ENCODE measurements at regions not wholly inside any gene's neighbourhood (a gene's known extent, or its start where the extent isn't known, plus 50 kb on each side); places are given as distances from the start of the nearest gene placed in this dataset.

DNA sequence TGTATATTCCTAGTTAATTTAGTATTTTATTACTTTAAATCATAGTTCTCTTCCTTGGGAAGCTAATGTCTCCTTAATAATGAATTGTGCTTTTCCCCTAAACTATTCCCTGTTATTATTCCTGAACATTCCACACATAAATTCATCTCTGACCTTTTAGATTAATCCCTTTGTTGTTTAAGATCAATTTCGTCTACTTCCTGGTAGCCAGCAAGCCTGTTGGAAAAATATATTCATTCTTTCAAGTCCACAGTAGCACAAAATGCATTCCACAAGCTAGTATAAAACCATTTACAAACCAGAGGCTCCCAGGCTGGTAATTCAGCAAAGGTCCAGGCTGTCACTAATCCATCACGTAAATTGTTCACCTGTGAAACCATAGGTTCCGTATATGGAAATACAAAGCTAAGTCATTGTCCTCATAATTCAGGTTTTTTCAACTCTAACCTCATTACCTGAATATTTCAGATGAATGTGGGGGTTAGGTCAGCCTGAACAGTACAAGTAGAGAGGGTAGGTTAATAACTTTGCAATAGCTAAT, 232.7 kb downstream of the SEC23A start:
- H3K9ac ChIP-seq (ENCODE audit: insufficient read depth in 1 of 2, low read depth in 2 of 2, low read length in 2 of 2) = no peak overlapping the region
- no peaks in the 10 kb centered on the region for H3K9me1 ChIP-seq (ENCODE audit: control insufficient read depth, insufficient read depth, low read length)
- no peak for ATAC-seq
- no peak overlapping the region for H2AFZ ChIP-seq (ENCODE audit: low read depth, low read length)
- 0% methylated on average over 3 of the region's 3 CpGs for WGBS (ENCODE audit: insufficient coverage, low coverage, missing lambda C conversion rate)
- no peak overlapping the region for H3K4me2 ChIP-seq (ENCODE audit: insufficient read depth, low read length)
- no peaks in the 10 kb centered on the region for H3K4me1 ChIP-seq (replicated peaks in 1 of 2; ENCODE audit: control insufficient read depth in 2 of 2, insufficient read depth in 2 of 2, low read length in 2 of 2)
- no peak for FAIRE-seq
- TF ChIP-seq ZC3H4 (CRISPR knock-in tag; IDR thresholded peaks at IDR 0.05; ENCODE audit: borderline replicate concordance) (no peak), ATF6 (CRISPR knock-in tag; IDR thresholded peaks at IDR 0.05) (no peak), SIRT6 (IDR thresholded peaks at IDR 0.05; ENCODE audit: low read depth, low read length) (no peak), IRF2 (CRISPR knock-in tag; IDR thresholded peaks at IDR 0.05) (no peak), PHB2 (IDR thresholded peaks at IDR 0.05; ENCODE audit: low read depth) (no peak), KDM4B (IDR thresholded peaks at IDR 0.05; ENCODE audit: borderline replicate concordance in 2 of 2, low read depth in 1 of 2) (no peak)
- TF ChIP-seq, protein P1, sequence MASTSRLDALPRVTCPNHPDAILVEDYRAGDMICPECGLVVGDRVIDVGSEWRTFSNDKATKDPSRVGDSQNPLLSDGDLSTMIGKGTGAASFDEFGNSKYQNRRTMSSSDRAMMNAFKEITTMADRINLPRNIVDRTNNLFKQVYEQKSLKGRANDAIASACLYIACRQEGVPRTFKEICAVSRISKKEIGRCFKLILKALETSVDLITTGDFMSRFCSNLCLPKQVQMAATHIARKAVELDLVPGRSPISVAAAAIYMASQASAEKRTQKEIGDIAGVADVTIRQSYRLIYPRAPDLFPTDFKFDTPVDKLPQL (IDR thresholded peaks at IDR 0.05; ENCODE audit: extremely low read depth, insufficient read length) = no peak
- H3K9me3 ChIP-seq (replicated peaks; ENCODE audit: control insufficient read depth, insufficient read depth, low read depth, low read length) = no peaks in the 10 kb centered on the region
- no peaks in the 10 kb centered on the region; the same call in 1 of the 2 replicates for H4K20me1 ChIP-seq (replicated peaks; ENCODE audit: control insufficient read depth, insufficient read depth, low read length)
- no peaks in the 10 kb centered on the region for H3K27me3 ChIP-seq (ENCODE audit: control insufficient read depth in 2 of 2, insufficient read depth in 2 of 2, low read length in 2 of 2)
- no peak for DNase-seq (ENCODE audit: extremely low read depth in 1 of 4, low spot score in 3 of 4)
- in situ Hi-C loops (cut with MboI) = loop anchor here (25.0 kb wide), 1 partner anchor 983 kb away; no protein-coding TSS in a partner anchor
- H3K36me3 ChIP-seq (ENCODE audit: control insufficient read depth, insufficient read depth, low read length) = no peaks in the 10 kb centered on the region
- ChIA-PET POLR2A (interaction anchor here (0.6 kb wide), 1 partner anchor 246 kb away, joined by 3 read pairs; no protein-coding TSS in a partner anchor), CTCF (ENCODE audit: low intra/inter-chr PET ratio) (no interaction called here)
- intact Hi-C loops (cut with micrococcal nuclease) = no loop called here
- H3K79me2 ChIP-seq (ENCODE audit: control insufficient read depth, insufficient read depth, low read length) = no peaks in the 10 kb centered on the region
- H3K4me3 ChIP-seq = no peak overlapping the region
- BruUV-seq (replicated peaks) = no TSS peak
- no peak overlapping the region for H3K27ac ChIP-seq (ENCODE audit: extremely low read depth, low read depth, low read length)
